Stimulated activated CD8-positive, alpha-beta memory T cell treated with anti-CD3 and anti-CD28 coated beads, Interleukin-15, amount 100 ng/mL, for 24 hours (primary cell): ENCODE measurements at regions not wholly inside any gene's neighbourhood (a gene's known extent, or its start where the extent isn't known, plus 50 kb on each side); places are given as distances from the start of the nearest gene placed in this dataset.
"Not testable (repeated sequence)": the region's sequence is repeated elsewhere in the genome, so short reads cannot be mapped to it uniquely, and the experiment has no call there.

ENCODE experiments used
- DNase-seq: peaks from one replicate; pipeline ENCODE4 v3.0.0-alpha.2; 2020; ENCODE audit warnings: low read depth

- no peak for DNase-seq
Measured at GRCh38 chr2:7430421-7430868, 513.2 kb downstream of the RNF144A start.

GRCh38 chr2:7430869-7431641, 513.8 kb downstream of the RNF144A start:
- DNase-seq = no peak

GRCh38 chr2:7432436-7432835, 515.2 kb downstream of the RNF144A start:
- no peak for DNase-seq

GRCh38 chr2:7436096-7436906, 519.1 kb downstream of the RNF144A start:
- DNase-seq = no peak

- no peak for DNase-seq
Measured at GRCh38 chr2:7437141-7437540, 519.9 kb downstream of the RNF144A start.

GRCh38 chr2:7437716-7438632, 520.8 kb downstream of the RNF144A start:
- DNase-seq = no peak

GRCh38 chr2:7438855-7439254, 521.6 kb downstream of the RNF144A start:
- no peak for DNase-seq

- DNase-seq = no peak
Measured at GRCh38 chr2:7440977-7441376, 523.8 kb downstream of the RNF144A start.

- not testable (repeated sequence) for DNase-seq
Measured at GRCh38 chr2:7441841-7442240, 524.6 kb downstream of the RNF144A start.

- DNase-seq = no peak
Measured at GRCh38 chr2:7444626-7445025, 527.4 kb downstream of the RNF144A start.

- no peak for DNase-seq
Measured at GRCh38 chr2:7448578-7449264, 531.5 kb downstream of the RNF144A start.

- DNase-seq = no peak
Measured at GRCh38 chr2:7449298-7449697, 532.1 kb downstream of the RNF144A start.

- DNase-seq = no peak
Measured at GRCh38 chr2:7450188-7450832, 533.1 kb downstream of the RNF144A start.

GRCh38 chr2:7450833-7451190, 533.6 kb downstream of the RNF144A start:
- no peak for DNase-seq

- no peak for DNase-seq
Measured at GRCh38 chr2:7452110-7452876, 535.1 kb downstream of the RNF144A start.

GRCh38 chr2:7454592-7454991, 537.4 kb downstream of the RNF144A start:
- no peak for DNase-seq

- DNase-seq = no peak
Measured at GRCh38 chr2:7456762-7457161, 539.5 kb downstream of the RNF144A start.

GRCh38 chr2:7458066-7458465, 540.9 kb downstream of the RNF144A start:
- DNase-seq = no peak

- no peak for DNase-seq
Measured at GRCh38 chr2:7467782-7468447, 550.7 kb downstream of the RNF144A start.

- no peak for DNase-seq
Measured at GRCh38 chr2:7468448-7468828, 551.2 kb downstream of the RNF144A start.
